GM12875 (cell line): ENCODE measurements at regions not wholly inside any gene's neighbourhood (a gene's known extent, or its start where the extent isn't known, plus 50 kb on each side); places are given as distances from the start of the nearest gene placed in this dataset.

Experiments
- H3K4me3 ChIP-seq: one replicate; pipeline ENCODE4 v1.5.1; 2011; ENCODE audit warnings: low read depth, low read length, control low read depth
- CTCF ChIP-seq: IDR thresholded peaks from 2 replicates; pipeline ENCODE4 v1.5.1; 2011; ENCODE audit warnings: low read depth, mild to moderate bottlenecking, control low read depth, inconsistent platforms, low read length, moderate library complexity, borderline replicate concordance; ENCODE audit not compliant: insufficient read depth

GRCh38 chr13:111027458-111028439, 87.4 kb upstream of the ARHGEF7 start:
- TF ChIP-seq CTCF, result no peak
- no peak overlapping the region for H3K4me3 ChIP-seq

GRCh38 chr13:111025310-111025709, 89.8 kb upstream of the ARHGEF7 start:
- no peak for TF ChIP-seq CTCF
- H3K4me3 ChIP-seq, result no peak overlapping the region

- no peak overlapping the region for H3K4me3 ChIP-seq
Observed at GRCh38 chr13:111022886-111023285, 92.2 kb upstream of the ARHGEF7 start.

GRCh38 chr13:111022241-111022640, 92.9 kb upstream of the ARHGEF7 start:
- no peak for TF ChIP-seq CTCF
- H3K4me3 ChIP-seq, result no peak overlapping the region

More at GRCh38 chr13:111022886-111023285, 92.2 kb upstream of the ARHGEF7 start:
- TF ChIP-seq CTCF, result no peak

- no peak overlapping the region for H3K4me3 ChIP-seq
- no peak for TF ChIP-seq CTCF
Observed at GRCh38 chr13:111021270-111021669, 93.8 kb upstream of the ARHGEF7 start.

- no peak for TF ChIP-seq CTCF
- H3K4me3 ChIP-seq, result no peak overlapping the region
Observed at GRCh38 chr13:111020546-111020945, 94.6 kb upstream of the ARHGEF7 start.

GRCh38 chr13:111020021-111020420, 95.1 kb upstream of the ARHGEF7 start:
- no peak for TF ChIP-seq CTCF
- no peak overlapping the region for H3K4me3 ChIP-seq
